Keratinocyte (primary cell): ENCODE measurements at regions not wholly inside any gene's neighbourhood (a gene's known extent, or its start where the extent isn't known, plus 50 kb on each side); places are given as distances from the start of the nearest gene placed in this dataset.

ENCODE experiments used
- DNase-seq: peaks from one replicate; pipeline ENCODE4 v3.0.0-alpha.2; 2011; ENCODE audit warnings: low read depth, missing footprints, low spot score
- FAIRE-seq: peaks from 2 replicates; lab custom pipeline; 2011; peaks lifted over from hg19 to GRCh38; lab: Jason Lieb, UNC
- H2AFZ ChIP-seq: 2 replicates; pipeline ENCODE4 v1.6.0; 2012; ENCODE audit warnings: low read length, control low read depth, inconsistent platforms; ENCODE audit not compliant: control insufficient read depth
- H3K27ac ChIP-seq: 2 replicates; pipeline ENCODE4 v1.5.1; 2011; ENCODE audit warnings: low read length; ENCODE audit not compliant: control insufficient read depth, insufficient read depth
- H3K27me3 ChIP-seq: 3 replicates; pipeline ENCODE4 v1.6.0; 2011; ENCODE audit warnings: low read length; ENCODE audit not compliant: control insufficient read depth, insufficient read depth; ENCODE audit errors: extremely low read depth
- H3K36me3 ChIP-seq, 2 experiments: 2 replicates in 1 of 2; 3 replicates in 1 of 2; pipeline ENCODE4 v1.5.1; 2011; ENCODE audit warnings: low read length in 2 of 2, mild to moderate bottlenecking in 1 of 2; ENCODE audit not compliant: control insufficient read depth in 2 of 2, insufficient read depth in 2 of 2; ENCODE audit errors: extremely low read depth in 1 of 2
- H3K4me1 ChIP-seq: 3 replicates; pipeline ENCODE4 v1.5.1; 2011; ENCODE audit warnings: low read length; ENCODE audit not compliant: control insufficient read depth, insufficient read depth; ENCODE audit errors: extremely low read depth
- H3K4me2 ChIP-seq: 3 replicates; pipeline ENCODE4 v1.6.0; 2011; ENCODE audit warnings: low read depth, low read length; ENCODE audit not compliant: control insufficient read depth, insufficient read depth; ENCODE audit errors: extremely low read depth
- H3K4me3 ChIP-seq, 3 experiments: fragments of 200-600 bp in 1 of 3; sonication (generic) in 1 of 3; 2 replicates in 2 of 3; 3 replicates in 1 of 3; pipeline ENCODE4 v1.5.1; 2011 to 2016; ENCODE audit warnings: low read length in 3 of 3, mild to moderate bottlenecking in 3 of 3, control low read depth in 2 of 3, inconsistent platforms in 1 of 3, low read depth in 1 of 3, mixed read lengths in 1 of 3, mixed run types in 1 of 3, moderate library complexity in 1 of 3; ENCODE audit not compliant: control insufficient read depth in 2 of 3, insufficient read depth in 2 of 3; ENCODE audit errors: extremely low read depth in 1 of 3
- H3K79me2 ChIP-seq: 2 replicates; pipeline ENCODE4 v1.6.0; 2012; ENCODE audit warnings: low read length; ENCODE audit not compliant: control insufficient read depth, insufficient read depth
- H3K9ac ChIP-seq: 3 replicates; pipeline ENCODE4 v1.6.0; 2011; ENCODE audit warnings: low read length; ENCODE audit not compliant: control insufficient read depth, insufficient read depth; ENCODE audit errors: extremely low read depth
- H3K9me1 ChIP-seq: 3 replicates; pipeline ENCODE4 v1.6.0; 2011; ENCODE audit warnings: low read length; ENCODE audit not compliant: control insufficient read depth, insufficient read depth; ENCODE audit errors: extremely low read depth
- H3K9me3 ChIP-seq: 2 replicates; pipeline ENCODE4 v1.5.1; 2012; ENCODE audit warnings: low read depth, low read length; ENCODE audit not compliant: control insufficient read depth
- H4K20me1 ChIP-seq: 3 replicates; pipeline ENCODE4 v1.6.0; 2011; ENCODE audit warnings: low read length; ENCODE audit not compliant: control insufficient read depth, insufficient read depth; ENCODE audit errors: extremely low read depth
- EZH2 ChIP-seq: IDR thresholded peaks from one replicate; pipeline ENCODE4 v1.6.1; 2012; ENCODE audit warnings: inconsistent platforms, mild to moderate bottlenecking, low read length, moderate library complexity
- dilution Hi-C: fragments of 300-500 bp; cut with MboI; formaldehyde crosslinking; loops from one replicate; pipeline ENCODE4 v1.7.0; 2020; ENCODE audit warnings: low sequenced_read_pairs; ENCODE audit not compliant: extremely low pct_ligation_motif_present
- TF ChIP-seq, protein P1 (sequence below), 3 experiments: IDR thresholded peaks in 1 of 3; conservative IDR thresholded peaks in 1 of 3; optimal IDR thresholded peaks in 1 of 3; 2 replicates in 2 of 3; 3 replicates in 1 of 3; pipeline versions ENCODE3 to v1.5.1; 2011; ENCODE audit warnings: low read length in 3 of 3, mild to moderate bottlenecking in 3 of 3, moderate library complexity in 2 of 3, control low read depth in 1 of 3, inconsistent platforms in 1 of 3; ENCODE audit not compliant: insufficient read depth in 2 of 3; ENCODE audit errors: extremely low read depth in 1 of 3

DNA sequence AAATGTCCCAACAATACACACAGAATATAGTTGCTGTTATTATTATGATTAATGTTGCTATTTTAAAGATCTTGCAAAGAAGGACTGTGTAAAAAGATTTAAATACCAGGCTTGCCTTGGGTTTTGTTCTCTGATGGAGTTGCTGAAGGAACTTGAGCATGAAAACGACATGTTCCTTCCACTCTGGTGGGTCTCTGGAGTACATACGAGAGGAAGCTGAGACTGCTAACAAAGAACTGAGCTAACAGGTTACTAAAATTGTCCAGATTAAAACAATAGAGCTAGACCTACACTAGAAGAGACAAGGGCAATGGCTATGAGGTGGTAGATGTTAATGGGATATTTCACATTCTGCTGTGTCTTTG is 612.2 kb downstream of the TSN start:
- DNase-seq = no peak
- dilution Hi-C loops = no loop called here
- TF ChIP-seq, protein P1, sequence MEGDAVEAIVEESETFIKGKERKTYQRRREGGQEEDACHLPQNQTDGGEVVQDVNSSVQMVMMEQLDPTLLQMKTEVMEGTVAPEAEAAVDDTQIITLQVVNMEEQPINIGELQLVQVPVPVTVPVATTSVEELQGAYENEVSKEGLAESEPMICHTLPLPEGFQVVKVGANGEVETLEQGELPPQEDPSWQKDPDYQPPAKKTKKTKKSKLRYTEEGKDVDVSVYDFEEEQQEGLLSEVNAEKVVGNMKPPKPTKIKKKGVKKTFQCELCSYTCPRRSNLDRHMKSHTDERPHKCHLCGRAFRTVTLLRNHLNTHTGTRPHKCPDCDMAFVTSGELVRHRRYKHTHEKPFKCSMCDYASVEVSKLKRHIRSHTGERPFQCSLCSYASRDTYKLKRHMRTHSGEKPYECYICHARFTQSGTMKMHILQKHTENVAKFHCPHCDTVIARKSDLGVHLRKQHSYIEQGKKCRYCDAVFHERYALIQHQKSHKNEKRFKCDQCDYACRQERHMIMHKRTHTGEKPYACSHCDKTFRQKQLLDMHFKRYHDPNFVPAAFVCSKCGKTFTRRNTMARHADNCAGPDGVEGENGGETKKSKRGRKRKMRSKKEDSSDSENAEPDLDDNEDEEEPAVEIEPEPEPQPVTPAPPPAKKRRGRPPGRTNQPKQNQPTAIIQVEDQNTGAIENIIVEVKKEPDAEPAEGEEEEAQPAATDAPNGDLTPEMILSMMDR (optimal IDR thresholded peaks at IDR 0.05 in 1 of 3, IDR thresholded peaks at IDR 0.05 in 1 of 3, conservative IDR thresholded peaks at IDR 0.05 in 1 of 3; ENCODE audit: extremely low read depth in 1 of 3, insufficient read depth in 2 of 3, low read length in 3 of 3) = no peak
- TF ChIP-seq EZH2 = no peak
- Histone ChIP-seq H3K9me1 (no peaks in the 10 kb centered on the region), H3K4me2 (no peak overlapping the region), H4K20me1 (no peaks in the 10 kb centered on the region), H3K4me3 (no peak overlapping the region), H3K27me3 (no peaks in the 10 kb centered on the region), H3K36me3 (no peaks in the 10 kb centered on the region), H3K27ac (no peak overlapping the region), H3K9ac (no peak overlapping the region), H3K4me1 (no peaks in the 10 kb centered on the region), H2AFZ (no peak overlapping the region), H3K9me3 (no peaks in the 10 kb centered on the region), H3K79me2 (no peaks in the 10 kb centered on the region)
- no peak for FAIRE-seq

DNA sequence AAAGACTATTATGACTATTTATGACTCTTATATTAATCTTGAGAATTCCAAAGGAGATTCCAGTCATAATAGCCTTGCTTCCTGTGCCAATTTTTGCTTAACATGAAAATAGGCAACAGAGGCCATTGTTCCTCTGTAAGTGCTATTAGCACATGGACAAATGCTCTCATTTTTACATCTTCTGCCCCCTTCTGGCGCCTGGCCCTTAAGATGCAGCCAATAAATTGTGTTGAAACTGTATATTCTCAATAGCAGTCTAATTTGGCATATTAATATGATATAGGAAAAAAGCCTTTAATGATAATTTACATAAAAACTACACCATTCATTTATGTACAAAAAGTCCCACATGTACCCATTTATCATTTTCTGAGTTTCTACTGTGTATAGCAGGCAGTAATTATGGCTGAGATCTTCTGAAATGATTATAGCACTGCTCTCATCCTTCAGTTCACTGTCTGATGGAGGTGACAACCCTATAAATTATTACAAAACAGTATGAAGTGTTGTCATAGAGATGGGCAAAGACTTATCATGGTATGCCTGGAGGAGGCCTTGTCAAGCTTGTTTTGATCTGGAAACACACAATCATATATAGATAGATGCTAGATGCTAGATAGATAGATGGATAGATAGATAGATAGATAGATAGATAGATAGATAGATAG is 613.3 kb downstream of the TSN start:
- Histone ChIP-seq H3K27ac (no peak overlapping the region), H3K4me1 (no peaks in the 10 kb centered on the region), H3K36me3 (no peaks in the 10 kb centered on the region), H3K9me1 (no peaks in the 10 kb centered on the region), H3K4me3 (no peak overlapping the region), H3K9me3 (no peaks in the 10 kb centered on the region), H4K20me1 (no peaks in the 10 kb centered on the region), H3K27me3 (no peaks in the 10 kb centered on the region), H3K4me2 (no peak overlapping the region), H2AFZ (no peak overlapping the region), H3K9ac (no peak overlapping the region), H3K79me2 (no peaks in the 10 kb centered on the region)
- FAIRE-seq = no peak
- DNase-seq = no peak
- dilution Hi-C loops = no loop called here
- TF ChIP-seq, protein P1 (optimal IDR thresholded peaks at IDR 0.05 in 1 of 3, IDR thresholded peaks at IDR 0.05 in 1 of 3, conservative IDR thresholded peaks at IDR 0.05 in 1 of 3; ENCODE audit: extremely low read depth in 1 of 3, insufficient read depth in 2 of 3, low read length in 3 of 3) = no peak
- TF ChIP-seq EZH2 = no peak
